Activated naive CD4-positive, alpha-beta T cell treated with anti-CD3 and anti-CD28 coated beads, Interleukin-2, amount 50 U/mL, for 72 hours (primary cell): ENCODE measurements at regions not wholly inside any gene's neighbourhood (a gene's known extent, or its start where the extent isn't known, plus 50 kb on each side); places are given as distances from the start of the nearest gene placed in this dataset.

Experiments used
- ATAC-seq, 2 donors: fragments of 150-1000 bp; cut with Tn5 transposase; 2 replicates each; pipeline ENCODE4 v1.10.0; 2021; ENCODE audit warnings: mild to moderate bottlenecking in 2 of 2, moderate library complexity in 2 of 2
- DNase-seq, 2 donors: peaks; one replicate each; pipeline ENCODE4 v3.0.0; 2021 to 2022; ENCODE audit warnings: low spot score in 2 of 2
- H3K27ac Mint-ChIP-seq, 2 donors: one replicate each; pipeline ENCODE4 v1.8.0; 2022; ENCODE audit warnings: mild to moderate bottlenecking in 2 of 2, mixed read lengths in 2 of 2
- H3K36me3 Mint-ChIP-seq, 2 donors: one replicate each; pipeline ENCODE4 v1.8.0; 2022; ENCODE audit warnings: mixed read lengths in 2 of 2
- H3K9me3 Mint-ChIP-seq, 2 donors: one replicate each; pipeline ENCODE4 v1.8.0; 2022; ENCODE audit warnings: mixed read lengths in 2 of 2

GRCh38 chr15:93308026-93308690, 219.1 kb upstream of the RGMA start:
- DNase-seq (no peak), ATAC-seq (no peak)
- Mint-ChIP-seq H3K36me3 (no peaks in the 10 kb centered on the region), H3K9me3 (no peaks in the 10 kb centered on the region), H3K27ac (no peak overlapping the region)

- Mint-ChIP-seq H3K36me3 (no peaks in the 10 kb centered on the region), H3K27ac (no peak overlapping the region), H3K9me3 (no peaks in the 10 kb centered on the region)
- DNase-seq = no peak
- ATAC-seq = no peak
Measured at GRCh38 chr15:93307513-93307912, 218.5 kb upstream of the RGMA start.

DNA sequence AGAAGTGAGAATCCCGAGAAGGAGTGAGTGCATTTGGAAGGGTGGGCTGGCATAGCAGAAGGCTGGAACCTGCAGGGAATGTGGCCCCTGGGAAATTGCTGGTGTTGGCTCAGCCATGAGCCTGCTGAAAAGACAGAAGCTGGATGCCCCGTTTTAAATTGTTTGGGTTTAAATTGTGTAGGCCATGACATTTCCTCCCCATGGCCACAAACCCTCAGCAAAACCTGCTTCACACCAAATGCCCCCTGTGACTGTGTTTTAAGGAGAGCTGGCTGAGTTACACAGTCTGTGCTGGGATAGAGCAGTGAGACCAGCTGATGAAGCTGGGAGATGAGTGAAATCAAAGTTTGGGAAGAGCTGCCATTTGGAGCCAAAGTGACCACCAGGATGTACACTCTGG, 216.3 kb upstream of the RGMA start:
- no peaks in the 10 kb centered on the region for H3K36me3 Mint-ChIP-seq
- DNase-seq = no peak
- no peak for ATAC-seq
- no peak overlapping the region for H3K27ac Mint-ChIP-seq
- no peaks in the 10 kb centered on the region for H3K9me3 Mint-ChIP-seq

DNA sequence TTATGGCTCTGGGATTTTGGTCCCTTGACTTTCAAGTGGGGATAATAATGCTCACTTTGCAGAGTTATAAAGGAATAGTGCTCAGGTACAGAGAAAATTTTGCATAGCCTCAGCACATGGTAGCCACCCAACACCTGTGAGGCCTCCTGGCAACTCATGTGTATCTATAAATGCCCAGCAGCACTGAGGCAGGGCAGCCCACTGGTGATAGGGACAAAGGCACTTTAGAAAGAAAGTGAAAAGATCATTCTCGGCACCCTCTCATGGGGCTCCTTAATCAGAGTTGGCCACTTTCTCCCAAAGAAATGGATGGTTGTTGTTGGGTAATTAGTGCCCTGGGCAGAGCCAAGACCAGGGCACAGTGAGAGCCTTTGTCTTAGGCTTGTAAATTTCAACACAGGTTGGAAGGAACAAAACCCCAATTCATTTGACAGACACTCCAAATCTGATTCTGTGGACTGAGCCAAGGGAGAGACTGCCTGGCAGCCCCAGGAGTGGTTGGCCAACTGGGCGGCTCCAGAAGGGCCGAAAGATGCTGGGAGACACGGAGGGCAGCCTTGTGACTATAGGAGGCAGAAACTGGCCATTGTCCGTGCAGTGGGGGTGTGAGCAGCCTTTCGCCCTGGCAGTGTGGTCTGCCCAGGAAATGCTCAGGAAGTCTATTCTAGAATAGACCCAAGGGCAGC, 213.2 kb upstream of the RGMA start:
- DNase-seq (no peak), ATAC-seq (no peak)
- Mint-ChIP-seq H3K27ac (no peak overlapping the region), H3K36me3 (no peaks in the 10 kb centered on the region), H3K9me3 (no peaks in the 10 kb centered on the region)

GRCh38 chr15:93300796-93301195, 211.8 kb upstream of the RGMA start:
- Mint-ChIP-seq H3K27ac (no peak overlapping the region), H3K9me3 (no peaks in the 10 kb centered on the region), H3K36me3 (no peaks in the 10 kb centered on the region)
- DNase-seq (no peak), ATAC-seq (no peak)

DNA sequence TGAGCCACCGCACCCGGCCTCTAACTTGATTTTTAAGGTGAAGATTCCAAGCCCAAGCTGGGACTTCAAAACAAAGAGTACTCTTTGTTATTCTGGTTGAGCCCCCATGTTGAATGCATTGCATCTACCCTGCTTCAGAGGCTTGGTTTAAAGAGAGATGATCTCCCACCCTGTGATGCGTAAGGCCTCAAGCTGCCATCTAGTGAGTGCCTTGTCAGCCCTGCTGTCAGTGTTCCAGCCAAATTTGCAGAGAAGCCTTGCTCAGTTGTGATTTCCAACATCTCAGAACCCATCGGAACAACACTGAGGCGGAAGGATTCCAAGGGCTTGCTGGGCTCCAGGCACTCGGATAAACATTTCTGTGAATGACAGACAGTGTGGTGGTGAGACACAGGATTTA, 210.7 kb upstream of the RGMA start:
- Mint-ChIP-seq H3K9me3 (no peaks in the 10 kb centered on the region), H3K27ac (no peak overlapping the region), H3K36me3 (no peaks in the 10 kb centered on the region)
- no peak for ATAC-seq
- no peak for DNase-seq

DNA sequence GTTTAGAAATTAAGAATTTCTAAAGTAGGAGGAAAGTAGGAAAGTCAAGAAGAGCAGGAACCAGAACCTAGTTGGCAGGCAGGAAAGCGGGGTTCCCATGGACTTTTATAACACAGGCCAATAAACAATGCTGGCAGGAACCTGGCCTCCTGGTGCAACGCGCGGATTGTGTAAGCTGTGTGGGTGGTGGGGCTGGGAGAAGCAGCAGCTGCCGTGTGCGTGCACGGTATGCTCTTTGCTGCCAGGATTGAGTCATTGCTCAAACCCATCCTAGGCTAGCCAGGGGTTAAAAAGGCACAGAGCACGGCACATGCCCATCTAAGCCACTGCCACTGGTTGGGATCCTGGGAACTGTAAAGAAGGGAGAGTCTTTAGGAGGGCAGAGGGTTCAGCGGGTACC, 209.9 kb upstream of the RGMA start:
- ATAC-seq = no peak
- DNase-seq = no peak
- no peaks in the 10 kb centered on the region for H3K9me3 Mint-ChIP-seq
- H3K27ac Mint-ChIP-seq = no peak overlapping the region
- no peaks in the 10 kb centered on the region for H3K36me3 Mint-ChIP-seq

- DNase-seq (no peak), ATAC-seq (no peak)
- Mint-ChIP-seq H3K27ac (no peak overlapping the region), H3K36me3 (no peaks in the 10 kb centered on the region), H3K9me3 (no peaks in the 10 kb centered on the region)
Measured at GRCh38 chr15:93296759-93297500, 207.9 kb upstream of the RGMA start.

- no peaks in the 10 kb centered on the region for H3K36me3 Mint-ChIP-seq
- H3K27ac Mint-ChIP-seq = no peak overlapping the region
- ATAC-seq (no peak), DNase-seq (no peak)
- no peaks in the 10 kb centered on the region for H3K9me3 Mint-ChIP-seq
Measured at GRCh38 chr15:93294896-93295295, 205.9 kb upstream of the RGMA start.

- H3K9me3 Mint-ChIP-seq = no peaks in the 10 kb centered on the region
Measured at GRCh38 chr15:93294066-93294465, 205.1 kb upstream of the RGMA start.

GRCh38 chr15:93291380-93291779, 202.4 kb upstream of the RGMA start:
- Mint-ChIP-seq H3K36me3 (no peaks in the 10 kb centered on the region), H3K27ac (no peak overlapping the region), H3K9me3 (no peaks in the 10 kb centered on the region)
- no peak for DNase-seq
- no peak for ATAC-seq

More at GRCh38 chr15:93294066-93294465, 205.1 kb upstream of the RGMA start:
- Mint-ChIP-seq H3K27ac (no peak overlapping the region), H3K36me3 (no peaks in the 10 kb centered on the region)
- no peak for ATAC-seq
- no peak for DNase-seq

DNA sequence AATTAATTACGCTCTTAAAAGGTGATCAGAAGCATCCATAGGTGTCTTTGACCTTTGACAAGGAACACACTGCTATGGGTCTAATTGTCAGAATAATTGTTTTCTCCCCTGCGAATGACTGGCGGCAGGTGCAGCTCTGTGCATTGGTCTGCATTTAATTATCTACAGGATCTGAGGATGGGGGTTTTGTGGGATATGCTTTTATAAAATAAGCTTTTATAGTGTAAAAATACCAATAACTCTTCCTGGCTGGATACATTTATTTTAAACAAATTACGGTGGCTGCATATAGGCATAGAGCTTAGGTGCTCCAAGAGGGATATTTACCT, 201.6 kb upstream of the RGMA start:
- no peaks in the 10 kb centered on the region for H3K9me3 Mint-ChIP-seq
- no peaks in the 10 kb centered on the region for H3K36me3 Mint-ChIP-seq
- ATAC-seq (no peak), DNase-seq (no peak)
- no peak overlapping the region for H3K27ac Mint-ChIP-seq

DNA sequence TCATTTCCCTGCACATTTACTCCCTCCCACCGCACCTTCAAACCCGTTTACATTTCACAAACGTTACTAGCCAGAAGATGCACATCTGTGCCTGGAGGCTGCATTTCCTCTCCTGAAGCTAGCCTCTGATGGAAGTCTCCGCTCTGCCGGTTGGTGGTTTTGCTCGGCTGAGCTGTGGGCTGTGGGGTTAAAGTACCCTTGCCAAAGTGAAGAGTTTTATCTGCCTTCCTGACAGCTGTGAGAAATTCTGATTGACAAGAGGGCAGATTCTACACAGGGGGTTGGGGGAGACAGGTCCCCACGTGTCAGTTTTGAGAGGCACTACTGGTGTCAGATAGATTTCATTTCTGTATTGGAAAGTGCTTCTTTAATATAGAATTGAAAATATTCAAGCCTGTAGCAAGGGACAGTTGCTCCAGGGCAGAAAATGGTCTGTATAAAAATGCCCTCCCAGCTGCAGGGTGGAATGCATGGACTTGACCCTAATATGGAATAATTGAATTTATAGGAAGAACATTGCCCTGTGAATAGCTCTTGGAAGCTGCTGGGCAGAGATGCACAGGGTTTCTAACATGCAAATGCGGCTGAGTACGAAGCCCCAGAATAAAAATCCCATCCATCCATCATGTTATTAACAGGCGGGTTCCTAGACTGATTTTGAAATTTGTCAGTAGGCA, 201.1 kb upstream of the RGMA start:
- H3K9me3 Mint-ChIP-seq = no peaks in the 10 kb centered on the region
- ATAC-seq = no peak
- no peaks in the 10 kb centered on the region for H3K36me3 Mint-ChIP-seq
- no peak overlapping the region for H3K27ac Mint-ChIP-seq
- DNase-seq = no peak

DNA sequence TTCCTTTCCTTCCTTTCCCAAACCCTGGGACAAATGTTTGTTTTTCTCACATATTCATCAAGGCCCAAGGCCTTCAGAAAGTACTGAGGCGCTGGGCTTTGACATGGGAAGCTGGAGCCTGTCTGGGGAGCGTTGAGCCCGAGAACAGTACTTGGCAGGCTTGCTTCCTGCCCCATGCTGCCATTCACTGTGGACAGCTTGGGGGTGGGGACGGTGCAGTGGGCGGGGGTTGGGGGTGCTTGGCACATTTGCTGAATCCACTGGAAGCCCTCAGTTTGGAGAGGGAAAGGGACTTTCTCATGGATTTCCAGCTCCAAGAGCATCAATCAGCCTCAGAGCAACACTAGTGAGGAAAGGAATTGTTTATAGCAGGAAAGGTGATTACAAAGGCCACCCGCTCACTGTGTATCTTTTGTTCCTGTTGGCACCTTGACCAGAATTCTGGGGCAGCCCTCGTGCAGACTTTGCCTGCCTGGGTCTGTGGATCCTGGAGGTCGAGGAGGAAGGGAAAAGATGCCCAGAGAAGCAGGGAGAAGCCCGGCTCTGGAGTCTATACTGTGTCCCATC, 199.8 kb upstream of the RGMA start:
- no peak overlapping the region for H3K27ac Mint-ChIP-seq
- H3K9me3 Mint-ChIP-seq = peaks cover 0 to 3% of the 10 kb centered on the region in 2 donors
- no peak for DNase-seq
- H3K36me3 Mint-ChIP-seq = no peaks in the 10 kb centered on the region
- no peak for ATAC-seq

DNA sequence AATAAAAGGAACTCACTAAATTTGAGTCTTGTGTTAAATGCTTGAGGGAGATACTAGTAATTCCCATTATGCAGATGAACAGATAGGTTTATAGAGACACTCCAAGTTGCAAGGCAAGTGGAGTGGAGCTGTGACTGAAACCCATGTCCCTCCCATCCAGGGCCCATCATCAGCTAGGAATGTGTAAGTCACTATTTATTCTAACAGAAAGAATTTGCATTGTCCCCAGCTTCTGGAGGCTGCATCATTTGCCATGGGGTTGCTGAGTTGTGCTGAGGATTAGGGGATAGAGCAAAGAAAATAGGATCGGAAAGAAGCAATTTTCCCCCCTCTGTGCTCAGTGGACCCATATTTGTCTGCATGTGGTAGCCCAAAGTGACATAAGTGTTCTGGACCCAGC, 197.4 kb upstream of the RGMA start:
- Mint-ChIP-seq H3K27ac (no peak overlapping the region), H3K9me3 (peaks cover 0 to 3% of the 10 kb centered on the region in 2 donors), H3K36me3 (no peaks in the 10 kb centered on the region)
- no peak for DNase-seq
- ATAC-seq = no peak

GRCh38 chr15:93283854-93284253, 194.8 kb upstream of the RGMA start:
- Mint-ChIP-seq H3K9me3 (peaks cover 0 to 3% of the 10 kb centered on the region in 2 donors), H3K27ac (no peak overlapping the region), H3K36me3 (no peaks in the 10 kb centered on the region)
- no peak for DNase-seq
- no peak for ATAC-seq

- DNase-seq (no peak), ATAC-seq (no peak)
- Mint-ChIP-seq H3K27ac (no peak overlapping the region), H3K9me3 (peaks cover 0 to 3% of the 10 kb centered on the region in 2 donors), H3K36me3 (no peaks in the 10 kb centered on the region)
Measured at GRCh38 chr15:93282808-93283207, 193.8 kb upstream of the RGMA start.
